Amygdala (tissue), 56 donors: ENCODE measurements at regions not wholly inside any gene's neighbourhood (a gene's known extent, or its start where the extent isn't known, plus 50 kb on each side); places are given as distances from the start of the nearest gene placed in this dataset.

ENCODE experiments used
- DNase-seq, 56 donors: peaks; one replicate each; lab custom pipeline; 2025; lab: John Stamatoyannopoulos, UW

DNA sequence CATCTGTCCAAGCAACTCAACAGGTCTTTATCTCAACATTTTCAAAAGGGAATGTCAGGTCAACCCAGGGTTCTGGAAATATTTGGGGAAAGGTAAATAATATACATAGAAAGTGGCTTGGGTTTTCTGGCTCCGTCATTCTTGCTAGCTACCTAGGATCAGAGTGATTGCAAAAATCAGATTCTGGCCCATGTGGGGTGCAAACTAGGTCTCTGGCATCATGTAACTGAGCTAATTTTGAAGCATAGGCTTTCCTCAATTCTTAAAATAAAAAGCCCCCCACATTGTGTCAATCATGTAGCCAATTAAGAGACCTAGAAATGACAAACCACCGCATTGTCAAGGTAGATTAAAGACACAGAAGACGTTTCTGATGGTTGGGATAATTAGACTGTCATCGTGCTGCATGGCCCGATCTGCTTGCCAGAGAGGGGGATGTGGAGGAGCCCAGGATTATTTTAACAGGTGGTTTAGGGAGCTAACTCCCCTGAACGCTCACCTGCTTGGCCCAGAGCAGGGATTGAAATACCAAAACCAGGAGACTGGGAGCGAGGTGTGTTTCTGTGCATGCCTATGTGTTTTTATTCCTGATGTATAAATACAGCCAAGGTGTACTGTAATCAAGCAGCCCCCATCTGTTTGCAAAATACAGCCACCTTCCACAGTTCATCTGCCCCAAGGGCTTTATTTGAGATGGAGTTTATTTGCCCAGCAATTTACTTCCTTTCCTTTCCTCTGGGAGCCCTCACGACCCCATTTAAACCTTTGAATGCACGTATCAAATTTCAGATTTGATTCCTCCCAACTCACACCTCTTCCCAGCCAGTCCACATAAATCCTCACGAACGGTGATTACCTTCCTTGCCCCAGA is 189.5 kb downstream of the TTC8 start:
- DNase-seq, result no peak

DNA sequence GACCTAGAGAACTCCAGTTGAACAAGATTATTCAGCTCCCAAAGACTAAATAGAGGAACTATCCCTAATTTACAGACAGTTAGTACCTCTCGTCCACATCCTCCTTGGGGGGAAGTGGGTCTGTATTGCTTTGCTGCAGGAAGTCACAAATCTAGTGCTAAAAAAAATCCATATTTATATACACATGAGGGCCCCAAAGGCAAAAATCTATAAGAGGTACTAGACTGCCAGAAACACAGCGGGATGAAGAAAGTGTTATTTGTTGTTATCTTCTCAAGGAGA is 190.1 kb downstream of the TTC8 start:
- DNase-seq, result no peak

GRCh38 chr14:89015016-89015415 is 190.6 kb downstream of the TTC8 start:
- no peak for DNase-seq

DNA sequence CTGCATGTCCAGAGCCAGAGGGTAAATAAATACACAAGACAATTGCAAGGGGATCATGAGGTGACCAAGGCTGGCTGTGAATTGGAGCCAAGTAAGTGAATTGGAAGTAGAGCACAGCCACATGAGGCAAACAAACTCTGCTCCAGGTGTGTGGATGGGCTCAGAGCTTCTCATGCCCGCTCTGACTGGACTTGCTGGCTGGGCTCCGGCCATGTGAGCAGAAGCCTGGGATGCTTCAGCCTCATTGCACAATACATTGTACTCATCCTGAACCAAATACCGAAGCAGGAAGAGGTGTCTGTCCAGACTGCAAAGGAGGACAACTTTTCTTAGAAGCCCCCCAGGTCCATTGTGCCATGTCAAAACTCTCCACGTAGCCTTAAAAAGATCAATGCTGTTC is 193.0 kb downstream of the TTC8 start:
- DNase-seq, result no peak

DNA sequence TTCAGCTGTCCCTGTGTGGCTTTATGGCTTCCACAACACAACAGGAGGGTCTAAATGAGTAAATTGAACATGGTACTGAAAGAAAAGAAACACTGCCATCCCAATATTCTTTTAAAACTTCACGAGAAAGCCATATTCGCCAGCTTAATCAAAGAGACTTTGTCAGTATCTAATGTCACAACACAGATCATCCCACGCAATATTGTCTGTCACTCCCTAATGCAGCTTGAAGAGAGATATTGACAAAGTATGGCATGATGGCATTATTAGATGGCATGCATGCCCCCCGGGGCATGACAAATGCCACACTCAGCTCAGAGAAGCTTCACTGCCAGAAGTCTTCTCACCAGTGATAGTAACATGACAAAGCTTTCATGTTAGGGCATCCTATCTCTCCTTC is 197.8 kb downstream of the TTC8 start:
- DNase-seq, result no peak

GRCh38 chr14:89024691-89025090 is 200.2 kb downstream of the TTC8 start:
- peak in 1 of 56 donors; percentile 0 for DNase-seq

DNA sequence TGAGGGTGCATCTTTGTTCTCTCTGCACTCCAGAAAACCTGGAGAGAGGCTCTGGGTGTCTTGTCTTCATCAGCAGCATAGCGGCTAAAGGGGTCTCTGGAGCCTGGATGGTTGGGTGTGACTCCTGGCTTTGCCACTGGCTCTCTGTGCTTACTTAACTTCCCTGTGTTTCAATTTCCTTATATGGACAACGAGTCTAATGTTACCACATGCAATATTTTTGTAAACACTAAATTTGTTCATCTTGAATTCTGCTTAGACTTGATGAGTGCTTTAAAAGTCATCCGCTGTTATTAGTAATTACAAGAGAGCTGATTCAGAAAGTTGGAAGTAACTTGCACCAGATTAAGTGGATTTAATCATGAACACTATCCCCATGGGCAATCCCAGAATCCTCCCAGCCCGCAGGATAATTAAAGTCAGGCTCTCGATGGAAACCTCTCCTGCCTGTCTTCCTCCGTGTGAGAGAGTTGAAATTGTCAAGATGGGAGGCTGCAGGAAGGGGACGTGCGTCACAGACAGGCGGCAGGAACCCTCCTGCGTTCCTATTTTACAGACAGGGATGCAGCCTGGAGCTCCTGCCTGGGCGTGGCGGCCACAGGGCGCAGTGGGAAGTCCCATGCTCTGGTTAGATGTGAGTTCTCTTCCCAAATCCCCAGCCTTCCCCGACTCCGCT is 201.2 kb downstream of the TTC8 start:
- no peak for DNase-seq

GRCh38 chr14:89027097-89027740 is 202.8 kb downstream of the TTC8 start:
- DNase-seq, result peak in 33 of 56 donors; percentile 6 to 63 (median 25)

DNA sequence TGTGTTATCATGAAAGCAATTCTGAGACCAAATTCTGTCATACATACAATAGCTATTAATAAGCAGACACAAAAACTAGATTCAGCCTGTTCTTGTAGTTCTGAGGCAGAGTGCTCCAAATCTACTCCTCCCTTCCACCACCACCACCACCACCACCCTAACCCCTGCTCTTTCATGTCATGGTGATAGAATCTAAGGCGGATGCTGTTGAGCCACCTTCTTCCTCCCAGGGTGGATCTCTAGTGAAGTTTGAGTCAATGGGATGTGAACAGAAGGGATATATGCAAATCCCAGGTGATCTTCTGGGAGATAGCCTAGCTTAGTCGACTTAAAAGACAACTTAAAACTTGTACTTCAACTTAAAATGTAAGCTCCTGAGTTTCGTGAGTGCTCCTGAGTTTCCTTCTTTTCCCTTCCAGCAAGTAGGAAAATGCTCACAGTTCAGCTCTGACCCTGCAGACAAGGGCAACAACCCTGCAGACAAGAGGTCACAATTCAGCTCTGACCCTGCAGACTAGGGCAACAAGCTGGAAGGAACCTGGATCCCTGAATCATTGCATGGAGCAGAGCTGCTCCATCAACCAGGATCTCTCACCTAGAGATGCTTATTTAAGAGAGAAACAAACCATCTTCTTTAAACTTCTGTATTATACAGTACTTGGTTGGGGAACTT is 204.1 kb downstream of the TTC8 start:
- no peak for DNase-seq

DNA sequence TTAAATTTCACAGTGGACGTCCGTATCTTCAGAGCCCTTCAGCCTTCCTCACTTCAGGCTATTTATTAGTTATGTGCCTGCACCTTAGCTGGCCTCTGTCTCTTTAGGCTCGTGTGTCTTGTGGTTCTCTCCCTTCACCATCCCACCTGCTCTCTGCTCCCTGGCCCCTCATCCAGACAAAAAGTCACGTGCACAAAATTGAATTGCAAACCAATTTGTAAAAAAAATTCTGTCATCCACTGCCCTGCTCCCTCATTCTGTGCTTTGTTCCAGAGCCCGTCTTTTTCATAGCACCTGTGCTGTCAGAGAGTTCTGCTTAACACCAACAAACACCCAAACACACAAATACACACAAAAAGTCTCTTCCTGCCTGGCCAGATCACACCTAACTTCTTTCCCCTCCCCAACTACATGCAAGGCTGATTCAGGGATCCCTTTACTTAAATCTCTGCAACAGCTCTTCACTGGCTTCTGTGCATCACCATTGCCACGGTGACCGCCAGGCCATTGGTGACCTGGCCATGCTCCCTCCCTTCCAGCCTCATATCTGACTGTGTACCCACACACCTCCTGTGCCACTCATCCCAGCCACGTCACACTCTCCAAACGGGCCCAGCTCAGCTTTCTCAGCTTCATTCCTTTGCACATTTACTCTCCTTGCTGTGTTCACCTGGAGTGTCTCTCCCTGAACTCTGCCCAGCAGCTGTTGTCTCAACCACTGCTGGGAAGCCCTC is 205.7 kb downstream of the TTC8 start:
- DNase-seq, result no peak

DNA sequence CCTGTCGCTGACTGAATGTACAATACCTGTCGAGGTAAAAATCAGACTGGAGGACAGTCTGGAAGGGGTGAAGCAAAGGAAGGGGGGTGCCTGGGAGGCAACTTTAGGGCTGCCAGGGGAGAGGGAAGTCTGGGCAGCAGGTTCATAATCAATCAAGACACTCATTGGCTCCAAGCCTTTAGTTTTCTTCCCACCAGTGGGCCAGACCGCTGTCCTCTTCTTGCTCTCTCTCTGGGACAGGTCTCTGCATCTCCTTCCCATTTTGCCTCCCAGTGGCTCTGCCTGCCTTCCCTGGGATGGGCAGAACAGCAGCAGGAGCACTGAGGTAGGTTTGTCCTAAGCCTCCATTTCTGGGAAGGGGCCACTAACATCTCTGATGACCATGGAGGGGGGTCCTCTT is 206.5 kb downstream of the TTC8 start:
- no peak for DNase-seq

GRCh38 chr14:89032086-89032649 is 207.7 kb downstream of the TTC8 start:
- no peak for DNase-seq

DNA sequence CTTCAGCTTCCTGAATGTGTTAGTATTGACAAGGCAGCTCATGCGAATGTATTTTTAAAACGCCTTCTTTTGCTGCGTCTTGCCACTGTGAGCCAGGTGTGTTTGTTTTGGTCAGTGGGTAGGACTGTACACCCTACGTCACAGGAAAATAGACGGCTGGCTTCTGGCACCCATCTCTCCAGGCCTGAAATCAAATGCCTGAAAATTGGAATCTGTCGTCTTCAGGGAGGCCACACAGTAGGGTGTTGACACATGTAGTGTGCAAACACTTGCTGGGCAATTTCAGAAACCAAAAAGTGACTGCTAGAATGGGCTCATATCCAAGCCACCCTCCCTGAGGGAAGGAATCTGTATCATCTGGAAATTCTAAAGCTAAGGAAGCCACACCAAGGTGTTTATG is 209.3 kb downstream of the TTC8 start:
- no peak for DNase-seq

- DNase-seq, result no peak
These were observed 211.9 kb downstream of the TTC8 start for GRCh38 chr14:89036371-89036770.

- DNase-seq, result no peak
These were observed 212.6 kb downstream of the TTC8 start for GRCh38 chr14:89037065-89037464.

GRCh38 chr14:89040080-89040459 is 215.6 kb downstream of the TTC8 start:
- DNase-seq, result no peak

DNA sequence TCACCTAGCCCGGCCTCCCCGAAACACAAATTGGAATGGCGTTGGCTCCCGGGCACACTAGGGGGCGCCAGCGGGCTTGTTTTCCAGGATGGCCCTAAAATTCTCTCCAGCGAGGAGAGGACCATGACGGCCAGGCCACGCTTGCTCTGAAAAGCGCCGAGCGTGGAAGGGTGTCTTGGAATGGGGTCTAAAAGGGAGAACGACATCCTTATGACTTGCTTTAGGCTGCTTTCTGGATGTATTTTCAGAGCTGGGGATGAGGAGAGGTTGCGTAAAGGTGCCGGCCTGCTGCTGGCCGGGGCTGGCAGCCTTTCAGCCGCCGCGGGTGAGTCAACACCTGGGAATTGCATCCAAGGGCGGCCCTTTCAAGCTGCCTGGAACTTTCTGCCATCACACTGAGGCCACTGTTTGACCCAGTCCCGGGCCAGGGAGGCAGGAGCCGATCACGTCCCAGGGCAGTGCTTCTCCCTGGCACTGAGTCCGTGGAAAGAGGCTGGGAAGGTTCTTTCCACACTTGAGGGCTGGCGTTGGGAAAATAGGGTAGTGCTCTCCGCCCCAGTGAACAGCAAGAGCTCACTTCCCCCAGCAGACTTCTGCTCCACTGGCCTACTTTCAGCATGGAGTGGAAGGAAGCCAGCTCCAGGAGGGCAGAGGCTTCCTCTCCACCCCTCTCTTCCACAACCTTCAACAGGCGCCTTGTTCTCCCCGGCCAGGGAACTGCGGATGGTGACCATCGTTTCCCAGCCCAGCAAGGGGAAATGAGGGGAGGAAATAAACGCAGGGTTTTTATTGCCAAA is 216.2 kb downstream of the TTC8 start:
- DNase-seq, result peak; percentile 19 to 95 (median 78)

- DNase-seq, result peak in 3 of 56 donors; percentile 3 to 22 (median 21)
These were observed 216.8 kb downstream of the TTC8 start for GRCh38 chr14:89041257-89041582.

DNA sequence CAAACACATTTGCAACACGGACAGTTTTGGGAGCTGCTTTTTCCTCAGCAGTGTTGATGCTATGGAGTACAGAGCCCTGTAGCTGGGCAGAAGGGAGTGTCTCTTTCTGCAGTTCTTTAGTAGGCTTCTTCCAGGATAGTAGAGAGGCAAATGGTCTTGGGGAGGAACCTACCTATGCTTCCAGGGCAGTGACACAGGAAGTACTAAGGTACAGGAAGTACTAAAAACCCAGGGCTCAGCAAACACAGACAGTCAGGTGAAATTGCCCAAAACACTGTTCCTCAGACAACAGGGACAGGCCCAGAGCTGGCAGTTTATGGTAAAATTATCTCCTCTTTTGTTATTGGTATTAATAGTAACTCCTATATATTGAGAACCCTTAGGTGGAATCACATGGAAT is 217.6 kb downstream of the TTC8 start:
- no peak for DNase-seq

DNA sequence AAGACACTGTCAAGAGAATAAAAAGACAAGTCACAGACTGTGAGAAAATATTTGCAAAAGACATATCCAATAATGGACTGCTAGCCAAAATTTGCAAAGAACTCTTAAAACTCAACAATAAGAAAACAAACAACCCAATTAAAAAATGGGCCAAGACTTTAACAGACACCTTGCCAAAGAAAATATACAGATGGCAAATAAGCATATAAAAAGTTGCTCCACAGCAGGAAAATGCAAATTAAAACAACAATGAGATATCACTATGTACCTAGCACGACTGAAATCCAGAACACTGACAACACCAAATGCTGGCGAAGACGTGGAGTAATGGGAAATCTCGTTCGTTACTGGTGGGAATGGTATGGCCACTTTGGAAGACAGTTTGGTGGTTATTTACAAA is 228.9 kb downstream of the TTC8 start:
- DNase-seq, result no peak
